ENCODE measurements at regions not wholly inside any gene's neighbourhood (a gene's known extent, or its start where the extent isn't known, plus 50 kb on each side); places are given as distances from the start of the nearest gene placed in this dataset.

DNA sequence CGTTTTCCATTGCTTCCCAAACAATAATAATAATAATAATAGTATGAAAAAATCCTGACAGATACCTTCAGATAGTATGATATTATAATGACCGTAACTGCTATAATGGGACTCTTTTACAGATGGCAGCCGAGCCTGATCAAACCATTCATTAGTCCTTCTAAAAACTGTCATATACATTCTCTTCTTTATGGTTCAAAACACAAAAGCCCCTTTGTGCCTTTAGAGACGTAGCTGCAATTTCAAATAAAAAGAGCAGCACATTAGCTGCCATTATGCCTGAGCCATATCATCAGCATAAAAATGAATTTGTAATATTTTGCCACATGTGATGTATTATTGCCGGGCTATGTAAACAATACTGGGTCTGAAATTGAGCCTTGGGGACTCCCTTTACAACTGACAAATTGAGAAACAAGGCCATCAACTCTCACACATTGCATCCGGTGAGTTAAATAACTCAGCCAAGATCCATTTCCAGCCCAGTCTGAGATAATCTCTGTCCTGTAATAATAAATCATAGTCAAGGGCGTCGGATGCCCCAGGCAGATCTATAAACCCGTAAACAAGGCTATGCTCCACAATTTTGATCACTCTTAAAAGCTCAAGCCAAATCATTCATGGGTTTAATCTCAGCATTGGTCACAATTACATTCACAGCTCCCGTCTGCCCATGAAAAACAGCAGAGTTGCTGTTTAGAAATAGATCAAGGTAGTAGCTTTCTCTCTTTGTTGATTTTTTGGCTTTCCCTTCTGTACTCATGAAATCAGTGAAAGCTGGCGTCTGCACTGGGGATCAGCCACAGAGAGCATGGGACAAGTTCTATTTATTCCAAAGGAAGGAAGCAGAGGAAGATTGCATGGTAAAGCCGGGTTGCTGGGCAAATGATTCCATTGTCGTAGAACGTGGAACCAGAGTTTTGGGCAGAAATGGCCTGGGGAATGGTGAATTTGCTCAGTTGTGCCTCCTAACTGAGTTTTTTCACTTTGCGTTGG lies 150.1 kb upstream of the BMPER start:
- Histone ChIP-seq H3K4me1 (ENCODE audit: control insufficient read depth in 2 of 2, insufficient read depth in 2 of 2, low read length in 2 of 2) (no peaks in the 10 kb centered on the region), H3K9ac (ENCODE audit: low read length) (no peak overlapping the region), H2AFZ (ENCODE audit: insufficient read depth, low read depth, low read length, poor library complexity, severe bottlenecking) (no peak overlapping the region), H3K36me3 (replicated peaks in 1 of 2; ENCODE audit: control extremely low read depth in 1 of 2, control insufficient read depth in 1 of 2, extremely low read depth in 1 of 2, insufficient read depth in 2 of 2, low read length in 1 of 2) (no peaks in the 10 kb centered on the region), H3K79me2 (ENCODE audit: control insufficient read depth, insufficient read depth, low read length) (no peaks in the 10 kb centered on the region), H4K20me1 (ENCODE audit: control insufficient read depth, insufficient read depth, low read length, poor library complexity, severe bottlenecking) (no peaks in the 10 kb centered on the region), H3K4me3 (ENCODE audit: control extremely low read depth in 1 of 5, extremely low read depth in 1 of 5, insufficient read depth in 1 of 5, low read depth in 2 of 5, low read length in 4 of 5) (no peak overlapping the region), H3K4me2 (replicated peaks; ENCODE audit: low read depth, low read length, poor library complexity, severe bottlenecking) (no peak overlapping the region), H3K27me3 (replicated peaks in 1 of 4; ENCODE audit: control extremely low read depth in 1 of 4, control insufficient read depth in 3 of 4, insufficient read depth in 4 of 4, low read length in 3 of 4) (no peaks in the 10 kb centered on the region), H3K9me3 (ENCODE audit: control extremely low read depth in 1 of 3, control insufficient read depth in 2 of 3, insufficient read depth in 1 of 3, low read length in 2 of 3) (no peaks in the 10 kb centered on the region), H3K27ac (ENCODE audit: low read length in 2 of 2) (no peak overlapping the region)
- DNase-seq: no peak
- no peak overlapping the region for H3K27ac Mint-ChIP-seq
- H3K27me3 Mint-ChIP-seq: peaks cover 3% of the 10 kb centered on the region
- no peak for TF ChIP-seq EZH2 (IDR thresholded peaks at IDR 0.05; ENCODE audit: borderline replicate concordance, insufficient read depth, low read depth, low read length, poor library complexity, severe bottlenecking)
- TF ChIP-seq, protein P1, sequence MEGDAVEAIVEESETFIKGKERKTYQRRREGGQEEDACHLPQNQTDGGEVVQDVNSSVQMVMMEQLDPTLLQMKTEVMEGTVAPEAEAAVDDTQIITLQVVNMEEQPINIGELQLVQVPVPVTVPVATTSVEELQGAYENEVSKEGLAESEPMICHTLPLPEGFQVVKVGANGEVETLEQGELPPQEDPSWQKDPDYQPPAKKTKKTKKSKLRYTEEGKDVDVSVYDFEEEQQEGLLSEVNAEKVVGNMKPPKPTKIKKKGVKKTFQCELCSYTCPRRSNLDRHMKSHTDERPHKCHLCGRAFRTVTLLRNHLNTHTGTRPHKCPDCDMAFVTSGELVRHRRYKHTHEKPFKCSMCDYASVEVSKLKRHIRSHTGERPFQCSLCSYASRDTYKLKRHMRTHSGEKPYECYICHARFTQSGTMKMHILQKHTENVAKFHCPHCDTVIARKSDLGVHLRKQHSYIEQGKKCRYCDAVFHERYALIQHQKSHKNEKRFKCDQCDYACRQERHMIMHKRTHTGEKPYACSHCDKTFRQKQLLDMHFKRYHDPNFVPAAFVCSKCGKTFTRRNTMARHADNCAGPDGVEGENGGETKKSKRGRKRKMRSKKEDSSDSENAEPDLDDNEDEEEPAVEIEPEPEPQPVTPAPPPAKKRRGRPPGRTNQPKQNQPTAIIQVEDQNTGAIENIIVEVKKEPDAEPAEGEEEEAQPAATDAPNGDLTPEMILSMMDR (IDR thresholded peaks at IDR 0.05): no peak
- WGBS (ENCODE audit: insufficient coverage): 95% methylated on average over 9 of the region's 15 CpGs
- no peak for ATAC-seq (ENCODE audit: low read depth)
- ChIA-PET CTCF (interaction anchor here (1.0 to 1.7 kb wide), 3 partner anchors 9 to 39 kb away, joined by 3 to 7 read pairs (median 4); no protein-coding TSS in a partner anchor), POLR2A (no interaction called here)
- H3K9me3 Mint-ChIP-seq (ENCODE audit: insufficient read depth): no peaks in the 10 kb centered on the region
- H3K4me1 Mint-ChIP-seq: no peaks in the 10 kb centered on the region
- intact Hi-C loops (cut with micrococcal nuclease): no loop called here
- no peak overlapping the region for H3K4me3 Mint-ChIP-seq

DNA sequence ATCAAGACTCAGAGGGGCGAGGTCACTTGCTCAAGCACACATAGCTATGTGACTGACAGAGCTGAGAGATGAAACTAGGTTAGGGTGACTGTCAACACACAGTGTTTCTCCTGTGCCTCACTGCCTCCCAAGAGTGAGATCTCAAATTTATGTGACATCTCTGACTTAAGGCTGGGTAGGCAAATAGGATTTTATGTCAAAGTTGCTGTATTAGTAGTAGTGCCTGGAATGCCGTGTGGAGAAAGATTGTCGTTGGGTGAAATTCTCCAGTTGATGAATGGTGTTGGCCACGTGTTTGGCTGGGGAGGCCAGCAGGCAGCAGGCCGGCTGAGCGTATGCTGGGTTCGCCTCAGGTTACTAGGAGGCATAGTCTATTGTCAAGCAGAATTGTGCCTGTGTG lies 148.3 kb upstream of the BMPER start:
- WGBS (ENCODE audit: insufficient coverage): 83% methylated on average over 7 of the region's 7 CpGs
- no peaks in the 10 kb centered on the region for H4K20me1 ChIP-seq (ENCODE audit: control insufficient read depth, insufficient read depth, low read length, poor library complexity, severe bottlenecking)
- Mint-ChIP-seq H3K4me3 (no peak overlapping the region), H3K27me3 (peaks cover 3% of the 10 kb centered on the region), H3K9me3 (ENCODE audit: insufficient read depth) (no peaks in the 10 kb centered on the region), H3K4me1 (no peaks in the 10 kb centered on the region), H3K27ac (no peak overlapping the region)
- H3K9ac ChIP-seq (ENCODE audit: low read length): no peak overlapping the region
- no peak overlapping the region for H3K4me3 ChIP-seq (ENCODE audit: control extremely low read depth in 1 of 5, extremely low read depth in 1 of 5, insufficient read depth in 1 of 5, low read depth in 2 of 5, low read length in 4 of 5)
- no peaks in the 10 kb centered on the region for H3K79me2 ChIP-seq (ENCODE audit: control insufficient read depth, insufficient read depth, low read length)
- no peak for ATAC-seq (ENCODE audit: low read depth)
- DNase-seq: no peak
- no peak overlapping the region for H3K4me2 ChIP-seq (replicated peaks; ENCODE audit: low read depth, low read length, poor library complexity, severe bottlenecking)
- no peaks in the 10 kb centered on the region for H3K9me3 ChIP-seq (ENCODE audit: control extremely low read depth in 1 of 3, control insufficient read depth in 2 of 3, insufficient read depth in 1 of 3, low read length in 2 of 3)
- no peaks in the 10 kb centered on the region for H3K36me3 ChIP-seq (replicated peaks in 1 of 2; ENCODE audit: control extremely low read depth in 1 of 2, control insufficient read depth in 1 of 2, extremely low read depth in 1 of 2, insufficient read depth in 2 of 2, low read length in 1 of 2)
- H3K27ac ChIP-seq (ENCODE audit: low read length in 2 of 2): no peak overlapping the region
- H3K4me1 ChIP-seq (ENCODE audit: control insufficient read depth in 2 of 2, insufficient read depth in 2 of 2, low read length in 2 of 2): no peaks in the 10 kb centered on the region
- H2AFZ ChIP-seq (ENCODE audit: insufficient read depth, low read depth, low read length, poor library complexity, severe bottlenecking): no peak overlapping the region
- ChIA-PET POLR2A (no interaction called here), CTCF (no interaction called here)
- intact Hi-C loops (cut with micrococcal nuclease): no loop called here
- TF ChIP-seq, protein P1 (IDR thresholded peaks at IDR 0.05): no peak
- no peak for TF ChIP-seq EZH2 (IDR thresholded peaks at IDR 0.05; ENCODE audit: borderline replicate concordance, insufficient read depth, low read depth, low read length, poor library complexity, severe bottlenecking)
- H3K27me3 ChIP-seq (replicated peaks in 1 of 4; ENCODE audit: control extremely low read depth in 1 of 4, control insufficient read depth in 3 of 4, insufficient read depth in 4 of 4, low read length in 3 of 4): no peaks in the 10 kb centered on the region
